HG03060 (cell line): ENCODE measurements at regions not wholly inside any gene's neighbourhood (a gene's known extent, or its start where the extent isn't known, plus 50 kb on each side); places are given as distances from the start of the nearest gene placed in this dataset.
"Not testable (repeated sequence)": the region's sequence is repeated elsewhere in the genome, so short reads cannot be mapped to it uniquely, and the experiment has no call there.

ENCODE experiments used
- ATAC-seq: cut with Tn5 transposase; IDR thresholded peaks from one replicate; pipeline ENCODE4 v1.9.1; 2021; ENCODE audit warnings: low read depth, moderate number of reproducible peaks; ENCODE audit not compliant: unreplicated experiment

DNA sequence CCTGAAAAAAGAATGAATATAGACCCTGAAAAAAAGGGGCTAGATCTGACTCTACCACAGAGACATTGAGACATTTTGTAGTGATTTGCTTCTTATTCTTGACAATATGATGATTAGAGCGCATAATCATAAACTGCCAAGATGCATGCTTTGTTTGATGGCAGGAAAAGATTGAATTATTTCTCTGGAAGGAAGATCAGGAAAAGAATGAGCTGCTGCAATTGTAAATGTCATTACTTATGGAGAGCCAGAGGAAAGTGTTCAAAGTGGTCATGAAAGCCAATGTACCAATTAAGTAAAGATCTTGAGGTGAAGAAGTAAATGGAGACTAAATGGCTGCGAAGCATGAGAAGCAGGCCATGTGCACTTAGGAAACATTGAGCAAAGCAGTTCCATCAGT, 126.4 kb upstream of the NXPH2 start:
- no peak for ATAC-seq

DNA sequence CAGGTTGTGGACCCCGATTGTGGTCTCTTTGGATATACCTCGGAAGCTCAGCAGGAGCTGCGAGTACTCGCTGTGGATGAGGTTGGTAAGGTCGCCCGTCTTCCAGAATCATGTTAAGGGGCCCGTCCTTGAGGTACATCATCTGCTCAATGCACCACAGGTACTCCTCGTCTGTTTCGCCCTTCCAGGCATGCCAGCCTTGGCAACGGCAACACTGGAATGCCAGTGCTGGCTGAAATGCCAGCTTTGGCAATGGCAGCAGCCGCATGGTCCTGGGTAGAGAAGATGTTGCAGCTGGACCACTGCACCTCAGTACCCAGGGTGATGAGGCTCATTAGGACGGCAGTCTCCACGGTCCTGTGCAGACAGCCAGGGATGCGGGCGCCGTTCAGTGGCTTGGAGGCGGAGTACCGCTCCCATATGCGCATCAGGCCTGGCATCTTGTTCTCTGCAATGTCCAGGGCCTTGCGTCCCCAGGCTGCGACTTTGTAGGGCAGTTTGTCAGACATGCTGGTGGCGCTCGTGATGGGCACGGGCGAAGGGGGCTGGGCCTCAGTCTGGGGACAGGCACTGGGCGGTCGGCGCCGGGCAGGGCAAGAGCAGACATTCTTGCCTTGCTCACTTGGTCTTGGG, 122.2 kb upstream of the NXPH2 start:
- ATAC-seq: no peak

GRCh38 chr2:138901530-138901929, 121.3 kb upstream of the NXPH2 start:
- no peak for ATAC-seq

- no peak for ATAC-seq
Measured at GRCh38 chr2:138898855-138899254, 118.7 kb upstream of the NXPH2 start.

GRCh38 chr2:138897274-138897673, 117.1 kb upstream of the NXPH2 start:
- no peak for ATAC-seq

GRCh38 chr2:138893746-138894145, 113.6 kb upstream of the NXPH2 start:
- no peak for ATAC-seq

DNA sequence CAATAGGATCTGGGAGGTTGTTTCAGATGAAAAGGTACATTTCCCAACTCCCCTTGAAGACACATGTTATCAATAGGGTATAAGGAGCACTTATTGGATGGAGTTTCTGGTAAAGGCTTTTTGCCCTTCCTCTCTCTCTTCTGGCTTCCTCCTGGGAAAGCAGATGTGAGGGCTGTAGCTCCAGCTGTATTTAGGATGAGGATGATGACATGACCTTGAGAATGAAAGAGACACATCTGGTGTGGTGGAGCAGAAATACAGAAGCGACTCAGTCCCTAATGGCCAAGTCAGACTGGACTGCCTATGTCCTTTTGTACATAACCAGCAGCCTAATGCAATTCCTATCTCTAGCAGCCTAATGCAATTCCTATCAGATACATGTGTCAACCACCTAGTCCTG, 100.9 kb upstream of the NXPH2 start:
- ATAC-seq: no peak

DNA sequence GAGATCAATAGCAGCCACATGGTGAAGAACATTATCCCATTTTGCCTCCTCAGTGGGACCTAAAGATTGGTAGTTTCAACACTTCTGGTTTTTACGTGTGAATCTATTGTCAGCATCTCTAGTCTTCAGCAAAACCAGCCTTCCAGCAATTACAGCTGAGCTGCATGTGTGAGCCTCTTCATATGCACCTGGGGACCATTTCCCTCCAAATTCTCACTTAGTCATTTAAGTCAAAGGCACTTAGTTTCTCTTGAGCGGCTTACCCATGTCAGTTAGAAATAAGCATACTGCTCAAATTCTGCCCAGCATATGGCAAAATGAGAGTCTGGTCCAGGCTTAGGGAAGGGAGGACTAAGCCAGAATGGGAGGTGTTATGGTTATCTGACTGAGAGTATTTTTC, 99.7 kb upstream of the NXPH2 start:
- no peak for ATAC-seq

DNA sequence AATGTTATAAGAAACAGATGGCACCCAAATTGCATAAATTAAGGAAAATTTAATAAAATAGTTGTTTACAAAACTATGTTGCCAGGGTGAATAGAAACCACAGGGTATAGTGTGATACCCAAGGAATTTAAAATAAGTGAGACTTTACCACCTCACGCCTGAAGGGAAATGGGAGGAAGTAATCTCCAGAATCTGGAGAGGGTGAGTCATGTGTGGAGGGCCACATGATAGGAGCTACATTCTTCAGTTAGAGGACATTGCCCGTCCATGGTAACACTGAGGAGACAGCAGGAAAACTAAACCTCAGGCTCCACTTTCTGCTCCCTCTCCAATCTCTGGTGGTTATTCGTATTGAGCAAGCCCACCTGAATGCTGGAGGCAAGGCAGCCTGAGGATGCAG, 97.2 kb upstream of the NXPH2 start:
- ATAC-seq: no peak

- no peak for ATAC-seq
Measured at GRCh38 chr2:138874251-138874650, 94.1 kb upstream of the NXPH2 start.

DNA sequence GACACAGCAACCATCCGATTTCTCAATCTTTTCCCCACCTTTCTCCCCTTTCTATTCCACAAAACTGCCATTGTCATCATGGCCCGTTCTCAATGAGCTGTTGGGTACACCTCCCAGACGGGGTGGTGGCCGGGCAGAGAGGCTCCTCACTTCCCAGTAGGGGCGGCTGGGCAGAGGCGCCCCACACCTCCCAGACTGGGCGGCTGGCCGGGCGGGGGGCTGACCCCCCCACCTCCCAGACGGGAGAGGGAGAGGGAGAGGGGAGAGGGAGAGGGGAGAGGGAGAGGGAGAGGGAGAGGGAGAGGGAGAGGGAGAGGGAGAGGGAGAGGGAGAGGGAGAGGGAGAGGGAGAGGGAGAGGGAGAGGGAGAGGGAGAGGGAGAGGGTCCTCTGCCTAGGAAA, 91.9 kb upstream of the NXPH2 start:
- ATAC-seq: not testable (repeated sequence)

DNA sequence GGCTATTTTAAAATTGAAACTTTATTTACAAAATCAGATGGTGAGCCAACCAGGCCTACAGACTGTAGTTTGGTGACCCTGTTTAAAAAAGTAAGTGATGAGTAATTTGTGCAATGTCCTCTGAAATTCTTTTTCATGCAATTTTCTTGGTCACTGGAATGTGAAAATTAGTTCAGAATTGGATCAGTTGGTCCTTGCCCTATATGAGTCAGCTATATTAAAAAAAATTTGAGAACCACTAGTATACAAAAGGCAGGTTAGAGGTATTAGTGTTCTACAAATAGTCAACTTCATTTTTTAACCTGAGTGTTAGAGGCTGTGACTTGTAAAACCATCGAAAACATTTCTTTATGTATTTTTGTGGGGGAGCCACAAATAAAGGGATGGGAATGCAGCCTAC, 91.1 kb upstream of the NXPH2 start:
- ATAC-seq: no peak

DNA sequence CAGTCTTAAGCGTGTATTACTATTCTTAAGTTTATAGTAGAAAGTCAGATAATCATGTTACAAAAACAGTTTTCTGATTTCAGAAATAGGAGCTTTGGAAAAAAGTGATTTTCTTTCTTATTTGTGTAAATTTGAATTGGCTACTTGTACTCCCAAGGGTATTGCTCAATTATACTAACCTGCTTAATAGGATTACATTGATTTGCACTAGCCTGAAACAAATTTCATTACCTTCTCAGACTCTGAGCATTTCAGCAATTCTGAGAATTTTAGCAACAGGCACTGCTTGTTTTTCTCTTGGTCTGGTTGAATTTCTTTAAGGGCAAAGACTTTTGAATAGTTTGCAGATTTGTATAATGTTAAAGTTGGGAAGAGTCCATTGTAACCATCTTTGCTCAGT, 87.2 kb upstream of the NXPH2 start:
- no peak for ATAC-seq

GRCh38 chr2:138866797-138867196, 86.6 kb upstream of the NXPH2 start:
- no peak for ATAC-seq

DNA sequence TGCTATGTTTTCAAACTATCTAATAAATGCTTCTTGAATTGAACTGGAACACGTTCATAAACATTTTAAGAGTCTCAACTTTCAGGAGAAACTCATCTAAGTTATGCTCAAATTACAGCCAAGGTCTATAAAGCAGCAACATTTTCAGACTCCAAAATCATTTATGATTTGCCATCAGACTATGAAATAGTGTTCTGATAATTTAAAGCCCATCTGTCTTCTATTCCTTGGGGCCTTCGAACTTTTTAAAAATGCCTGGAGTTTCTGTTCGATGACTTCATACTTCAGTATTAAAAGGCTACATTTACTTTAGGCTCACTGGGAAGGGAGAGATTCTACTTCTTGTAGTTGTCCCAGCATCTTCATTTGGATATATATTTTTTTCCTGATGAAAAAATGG, 73.6 kb upstream of the NXPH2 start:
- ATAC-seq: no peak

DNA sequence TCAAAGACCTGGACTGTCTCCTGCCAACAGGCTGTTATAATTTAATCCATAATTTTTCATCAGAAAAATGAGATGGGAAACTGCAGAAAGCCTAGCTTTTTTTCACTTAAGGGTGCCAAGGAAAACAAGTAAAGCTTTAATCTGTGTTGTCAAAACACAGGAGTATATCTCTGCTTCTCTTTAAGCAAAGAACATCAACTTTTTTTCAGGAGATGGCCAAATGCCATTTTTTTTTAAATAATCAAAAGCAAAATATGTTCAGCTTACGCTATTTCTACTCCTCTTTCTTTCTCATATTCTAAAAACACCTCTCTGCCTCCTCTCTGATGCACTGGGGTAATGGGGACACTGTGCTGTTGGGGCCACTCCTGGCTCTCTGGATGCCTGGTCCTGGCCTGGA, 73.1 kb upstream of the NXPH2 start:
- ATAC-seq: no peak

- peak; percentile 76 for ATAC-seq
Measured at GRCh38 chr2:138846216-138846821, 66.1 kb upstream of the NXPH2 start.

GRCh38 chr2:138842341-138842740, 62.2 kb upstream of the NXPH2 start:
- ATAC-seq: no peak

- ATAC-seq: no peak
Measured at GRCh38 chr2:138841459-138841858, 61.3 kb upstream of the NXPH2 start.

- ATAC-seq: no peak
Measured at GRCh38 chr2:138838851-138839620, 58.8 kb upstream of the NXPH2 start.

- ATAC-seq: no peak
Measured at GRCh38 chr2:138831691-138832090, 51.5 kb upstream of the NXPH2 start.

DNA sequence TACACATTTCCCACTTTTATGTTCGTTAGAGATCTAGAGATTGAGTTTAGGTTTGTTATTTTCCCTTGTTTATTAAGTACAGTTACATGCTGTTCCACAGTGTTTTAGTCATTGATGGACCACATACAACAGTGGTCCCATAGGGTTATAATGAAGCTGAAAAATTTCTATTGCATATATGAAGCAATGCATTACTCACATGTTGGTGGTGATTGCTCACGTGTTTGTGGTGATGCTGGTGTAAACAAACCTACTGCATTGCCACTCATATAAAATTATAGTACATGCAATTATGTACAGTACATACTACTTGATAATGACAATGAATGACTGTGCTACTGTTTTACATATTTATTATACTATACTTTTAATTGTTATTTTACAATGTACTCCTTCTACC, 51.0 kb upstream of the NXPH2 start:
- no peak for ATAC-seq
